GM23338 (cell line): ENCODE measurements at regions not wholly inside any gene's neighbourhood (a gene's known extent, or its start where the extent isn't known, plus 50 kb on each side); places are given as distances from the start of the nearest gene placed in this dataset.

Experiments used
- ATAC-seq: fragments of 200-7000 bp; cut with Tn5 transposase; 3 replicates; pipeline ENCODE4 v1.9.1; 2020
- DNase-seq: peaks from one replicate; pipeline ENCODE4 v3.0.0-alpha.2; 2015; ENCODE audit warnings: low spot score
- H2AFZ ChIP-seq: fragments of 200-600 bp; sonication (generic); 2 replicates; pipeline ENCODE4 v1.8.0; 2016; ENCODE audit warnings: antibody characterized with exemption, mild to moderate bottlenecking, moderate library complexity
- H3F3A ChIP-seq: fragments of 200-600 bp; sonication (generic); replicated peaks from 2 replicates; pipeline ENCODE4 v1.8.0; 2017; ENCODE audit warnings: antibody characterized with exemption, mixed run types, low read depth
- H3K27ac ChIP-seq: fragments of 200-600 bp; sonication (generic); 2 replicates; pipeline ENCODE4 v1.6.1; 2016; ENCODE audit warnings: low read depth
- H3K27me3 ChIP-seq: fragments of 200-600 bp; sonication (generic); 2 replicates; pipeline ENCODE4 v1.8.0; 2016; ENCODE audit warnings: mild to moderate bottlenecking, mixed run types, moderate library complexity; ENCODE audit not compliant: insufficient read depth
- H3K36me3 ChIP-seq: fragments of 200-600 bp; sonication (generic); 2 replicates; pipeline ENCODE4 v1.8.0; 2016; ENCODE audit warnings: mild to moderate bottlenecking; ENCODE audit not compliant: insufficient read depth
- H3K4me1 ChIP-seq: fragments of 200-600 bp; sonication (generic); 2 replicates; pipeline ENCODE4 v1.8.0; 2016; ENCODE audit warnings: mild to moderate bottlenecking, moderate library complexity; ENCODE audit not compliant: insufficient read depth
- H3K4me2 ChIP-seq: fragments of 200-600 bp; sonication (generic); 2 replicates; pipeline ENCODE4 v1.7.1; 2017; ENCODE audit warnings: mixed run types
- H3K4me3 ChIP-seq: fragments of 200-600 bp; sonication (generic); 2 replicates; pipeline ENCODE4 v1.6.1; 2016; ENCODE audit warnings: mixed run types
- H3K79me2 ChIP-seq: fragments of 200-600 bp; sonication (generic); replicated peaks from 2 replicates; pipeline ENCODE4 v1.8.0; 2017; ENCODE audit warnings: mild to moderate bottlenecking; ENCODE audit not compliant: insufficient read depth
- H3K9me2 ChIP-seq: fragments of 200-600 bp; sonication (generic); 2 replicates; pipeline ENCODE4 v1.8.0; 2017; ENCODE audit not compliant: insufficient read depth
- H4K20me1 ChIP-seq: fragments of 200-600 bp; sonication (generic); replicated peaks from 2 replicates; pipeline ENCODE4 v1.8.0; 2017; ENCODE audit warnings: mild to moderate bottlenecking; ENCODE audit not compliant: insufficient read depth
- H3K27ac Mint-ChIP-seq: 2 replicates; pipeline ENCODE4 v1.8.0; 2020; ENCODE audit warnings: inconsistent platforms, mild to moderate bottlenecking, moderate library complexity, mixed read lengths
- H3K27me3 Mint-ChIP-seq: 3 replicates; pipeline ENCODE4 v1.8.0; 2022; ENCODE audit warnings: low read depth, mild to moderate bottlenecking, moderate library complexity, mixed read lengths, inconsistent platforms; ENCODE audit not compliant: insufficient read depth, poor library complexity
- H3K36me3 Mint-ChIP-seq: 3 replicates; pipeline ENCODE4 v1.8.0; 2021; ENCODE audit warnings: low read depth, mild to moderate bottlenecking, inconsistent platforms, moderate library complexity, mixed read lengths
- H3K4me1 Mint-ChIP-seq: 3 replicates; pipeline ENCODE4 v1.8.0; 2020; ENCODE audit warnings: mild to moderate bottlenecking, inconsistent platforms, mixed read lengths
- H3K4me3 Mint-ChIP-seq: 3 replicates; pipeline ENCODE4 v1.8.0; 2021; ENCODE audit warnings: moderate library complexity, mild to moderate bottlenecking, inconsistent platforms, mixed read lengths
- H3K9me3 Mint-ChIP-seq: 3 replicates; pipeline ENCODE4 v1.8.0; 2020; ENCODE audit warnings: moderate library complexity, mild to moderate bottlenecking, inconsistent platforms, mixed read lengths
- CREB1 ChIP-seq: fragments of 250-450 bp; sonication (Bioruptor Pico); IDR thresholded peaks from 2 replicates; pipeline ENCODE4 v1.5.0; 2020; ENCODE audit warnings: low read depth, mild to moderate bottlenecking, moderate library complexity
- CTCF ChIP-seq, 2 experiments: fragments of 200-600 bp in 1 of 2; sonication (generic) in 1 of 2; conservative IDR thresholded peaks; 2 replicates each; pipeline versions ENCODE4 v1.5.1 to v1.6.1; 2016 to 2017; ENCODE audit warnings: antibody characterized with exemption in 2 of 2, low read depth in 2 of 2, mild to moderate bottlenecking in 2 of 2, moderate library complexity in 1 of 2
- ETS1 ChIP-seq: IDR thresholded peaks from 2 replicates; pipeline ENCODE4 v1.6.1; 2016; ENCODE audit warnings: antibody characterized with exemption
- EZH2 ChIP-seq: fragments of 200-600 bp; sonication (generic); IDR thresholded peaks from one replicate; pipeline ENCODE4 v1.8.0; 2017; ENCODE audit warnings: antibody characterized with exemption, mild to moderate bottlenecking, low read depth; ENCODE audit not compliant: unreplicated experiment
- JUNB ChIP-seq: IDR thresholded peaks from one replicate; pipeline ENCODE4 v1.6.1; 2016; ENCODE audit warnings: antibody characterized with exemption; ENCODE audit not compliant: unreplicated experiment
- NANOG ChIP-seq: IDR thresholded peaks from 2 replicates; pipeline ENCODE4 v1.6.1; 2016; ENCODE audit warnings: antibody characterized with exemption, borderline replicate concordance
- POLR2AphosphoS5 ChIP-seq: IDR thresholded peaks from 2 replicates; pipeline ENCODE4 v1.6.1; 2016; ENCODE audit warnings: antibody characterized with exemption, low read depth
- REST ChIP-seq: IDR thresholded peaks from one replicate; pipeline ENCODE4 v1.6.1; 2018; ENCODE audit warnings: antibody characterized with exemption; ENCODE audit not compliant: unreplicated experiment
- STAT1 ChIP-seq: IDR thresholded peaks from one replicate; pipeline ENCODE4 v1.6.1; 2016; ENCODE audit warnings: antibody characterized with exemption; ENCODE audit not compliant: unreplicated experiment
- ZNF114 ChIP-seq: fragments of 250-450 bp; sonication (Bioruptor Pico); IDR thresholded peaks from 2 replicates; pipeline ENCODE4 v1.5.0; 2020; ENCODE audit warnings: mild to moderate bottlenecking, moderate library complexity
- ZNF331 ChIP-seq: fragments of 250-450 bp; sonication (Bioruptor Pico); IDR thresholded peaks from 2 replicates; pipeline ENCODE4 v1.5.0; 2020; ENCODE audit warnings: low read depth, mild to moderate bottlenecking, moderate library complexity

GRCh38 chr2:215511454-215512346 lies 75.8 kb upstream of the FN1 start:
- Mint-ChIP-seq H3K27me3 (peaks cover 4% of the 10 kb centered on the region), H3K4me3 (no peak overlapping the region), H3K36me3 (no peaks in the 10 kb centered on the region), H3K4me1 (no peaks in the 10 kb centered on the region), H3K9me3 (no peaks in the 10 kb centered on the region), H3K27ac (no peak overlapping the region)
- H2AFZ ChIP-seq = peak overlapping the region; percentile 83
- no peaks in the 10 kb centered on the region for H3K27me3 ChIP-seq
- H3K9me2 ChIP-seq = no peaks in the 10 kb centered on the region
- no peak overlapping the region for H3K27ac ChIP-seq
- no peak for DNase-seq
- no peaks in the 10 kb centered on the region for H3K79me2 ChIP-seq
- no peaks in the 10 kb centered on the region for H3F3A ChIP-seq
- no peak overlapping the region for H3K4me3 ChIP-seq
- H3K4me1 ChIP-seq = no peaks in the 10 kb centered on the region
- TF ChIP-seq POLR2AphosphoS5 = no peak
- TF ChIP-seq ETS1 = no peak
- TF ChIP-seq CREB1 (CRISPR knock-in tag) = no peak
- TF ChIP-seq JUNB = no peak
- no peak for TF ChIP-seq STAT1
- TF ChIP-seq ZNF331 (CRISPR knock-in tag) = no peak
- no peak for TF ChIP-seq ZNF114 (CRISPR knock-in tag)
- no peaks in the 10 kb centered on the region for H4K20me1 ChIP-seq
- peak; percentile 30; the same call in 1 of the 3 replicates for ATAC-seq
- H3K4me2 ChIP-seq = no peak overlapping the region
- no peaks in the 10 kb centered on the region for H3K36me3 ChIP-seq

- Histone ChIP-seq H3K9me2 (no peaks in the 10 kb centered on the region), H3F3A (no peaks in the 10 kb centered on the region), H3K4me1 (no peaks in the 10 kb centered on the region), H3K36me3 (no peaks in the 10 kb centered on the region), H2AFZ (peak overlapping the region; percentile 28; the same call in 1 of the 2 replicates), H3K4me3 (no peak overlapping the region), H3K27me3 (no peaks in the 10 kb centered on the region), H3K27ac (no peak overlapping the region), H3K4me2 (no peak overlapping the region), H4K20me1 (no peaks in the 10 kb centered on the region), H3K79me2 (no peaks in the 10 kb centered on the region)
- no peak overlapping the region for H3K27ac Mint-ChIP-seq
- H3K9me3 Mint-ChIP-seq = no peaks in the 10 kb centered on the region
- no peaks in the 10 kb centered on the region for H3K4me1 Mint-ChIP-seq
- H3K36me3 Mint-ChIP-seq = no peaks in the 10 kb centered on the region
- DNase-seq (no peak), ATAC-seq (no peak)
- H3K4me3 Mint-ChIP-seq = no peak overlapping the region
- no peaks in the 10 kb centered on the region for H3K27me3 Mint-ChIP-seq
- TF ChIP-seq STAT1 = no peak
- no peak for TF ChIP-seq JUNB
- TF ChIP-seq NANOG = no peak
- no peak for TF ChIP-seq ETS1
- TF ChIP-seq POLR2AphosphoS5 = no peak
- no peak for TF ChIP-seq REST
- no peak for TF ChIP-seq CREB1 (CRISPR knock-in tag)
- no peak for TF ChIP-seq EZH2
- TF ChIP-seq CTCF (conservative IDR thresholded peaks at IDR 0.05; ENCODE audit: low read depth in 2 of 2) = no peak
- no peak for TF ChIP-seq ZNF114 (CRISPR knock-in tag)
- TF ChIP-seq ZNF331 (CRISPR knock-in tag) = no peak
Observed at GRCh38 chr2:215507836-215508235, 72.0 kb upstream of the FN1 start.
